ENCODE measurements at regions not wholly inside any gene's neighbourhood (a gene's known extent, or its start where the extent isn't known, plus 50 kb on each side); places are given as distances from the start of the nearest gene placed in this dataset.

- Mint-ChIP-seq H3K4me3 (ENCODE audit: unreplicated experiment) (no peak overlapping the region), H3K4me1 (ENCODE audit: low read depth, unreplicated experiment) (peaks cover 11% of the 10 kb centered on the region), H3K36me3 (ENCODE audit: low read depth, unreplicated experiment) (no peaks in the 10 kb centered on the region), H3K9me3 (ENCODE audit: unreplicated experiment) (peaks cover 7% of the 10 kb centered on the region), H3K27me3 (ENCODE audit: low read depth, unreplicated experiment) (peaks cover 7% of the 10 kb centered on the region), H3K27ac (ENCODE audit: unreplicated experiment) (no peak overlapping the region)
- Histone ChIP-seq H3K4me2 (ENCODE audit: low read length) (no peak overlapping the region), H3K36me3 (ENCODE audit: insufficient read depth, low read length) (no peaks in the 10 kb centered on the region), H3K4me1 (ENCODE audit: insufficient read depth, low read length) (no peaks in the 10 kb centered on the region), H3K9me3 (ENCODE audit: insufficient read depth, low read depth, low read length) (peaks cover 12% of the 10 kb centered on the region), H3K27me3 (ENCODE audit: insufficient read depth, low read length) (no peaks in the 10 kb centered on the region), H3K4me3 (ENCODE audit: insufficient read depth, low read depth, low read length) (no peak overlapping the region), H3K9ac (ENCODE audit: low read length) (no peak overlapping the region), H3K79me2 (ENCODE audit: insufficient read depth, low read length) (no peaks in the 10 kb centered on the region), H4K20me1 (ENCODE audit: insufficient read depth, low read length) (no peaks in the 10 kb centered on the region), H3K27ac (ENCODE audit: low read depth, low read length) (no peak overlapping the region), H2AFZ (ENCODE audit: low read depth, low read length) (no peak overlapping the region)
- no peak for FAIRE-seq
- no peak for TF ChIP-seq CTCF (IDR thresholded peaks at IDR 0.05; ENCODE audit: insufficient read depth, low read depth, low read length)
- no peak for DNase-seq (ENCODE audit: low read depth)
These were observed 432.5 kb downstream of the FGF9 start for GRCh38 chr13:22103046-22104027.

- H3K27ac ChIP-seq (ENCODE audit: low read depth, low read length): no peak overlapping the region
- no peak overlapping the region for H2AFZ ChIP-seq (ENCODE audit: low read depth, low read length)
- no peaks in the 10 kb centered on the region for H3K79me2 ChIP-seq (ENCODE audit: insufficient read depth, low read length)
- H3K27me3 Mint-ChIP-seq (ENCODE audit: low read depth, unreplicated experiment): no peaks in the 10 kb centered on the region
- H3K27ac Mint-ChIP-seq (ENCODE audit: unreplicated experiment): no peak overlapping the region
- no peaks in the 10 kb centered on the region for H3K36me3 ChIP-seq (ENCODE audit: insufficient read depth, low read length)
- peaks cover 17% of the 10 kb centered on the region for H3K4me1 Mint-ChIP-seq (ENCODE audit: low read depth, unreplicated experiment)
- DNase-seq (ENCODE audit: low read depth) (no peak), FAIRE-seq (no peak)
- no peak overlapping the region for H3K4me2 ChIP-seq (ENCODE audit: low read length)
- H3K9me3 ChIP-seq (ENCODE audit: insufficient read depth, low read depth, low read length): peaks cover 8% of the 10 kb centered on the region
- H3K9ac ChIP-seq (ENCODE audit: low read length): no peak overlapping the region
- no peaks in the 10 kb centered on the region for H4K20me1 ChIP-seq (ENCODE audit: insufficient read depth, low read length)
- no peaks in the 10 kb centered on the region for H3K27me3 ChIP-seq (ENCODE audit: insufficient read depth, low read length)
- TF ChIP-seq CTCF (IDR thresholded peaks at IDR 0.05; ENCODE audit: insufficient read depth, low read depth, low read length) (no peak), EZH2 (IDR thresholded peaks at IDR 0.05; ENCODE audit: insufficient read depth, low read length) (no peak)
- H3K4me1 ChIP-seq (ENCODE audit: insufficient read depth, low read length): no peaks in the 10 kb centered on the region
- no peaks in the 10 kb centered on the region for H3K36me3 Mint-ChIP-seq (ENCODE audit: low read depth, unreplicated experiment)
- no peak overlapping the region for H3K4me3 Mint-ChIP-seq (ENCODE audit: unreplicated experiment)
- H3K4me3 ChIP-seq (ENCODE audit: insufficient read depth, low read depth, low read length): no peak overlapping the region
- no peaks in the 10 kb centered on the region for H3K9me3 Mint-ChIP-seq (ENCODE audit: unreplicated experiment)
These were observed 435.2 kb downstream of the FGF9 start for GRCh38 chr13:22106058-22106457.

DNA sequence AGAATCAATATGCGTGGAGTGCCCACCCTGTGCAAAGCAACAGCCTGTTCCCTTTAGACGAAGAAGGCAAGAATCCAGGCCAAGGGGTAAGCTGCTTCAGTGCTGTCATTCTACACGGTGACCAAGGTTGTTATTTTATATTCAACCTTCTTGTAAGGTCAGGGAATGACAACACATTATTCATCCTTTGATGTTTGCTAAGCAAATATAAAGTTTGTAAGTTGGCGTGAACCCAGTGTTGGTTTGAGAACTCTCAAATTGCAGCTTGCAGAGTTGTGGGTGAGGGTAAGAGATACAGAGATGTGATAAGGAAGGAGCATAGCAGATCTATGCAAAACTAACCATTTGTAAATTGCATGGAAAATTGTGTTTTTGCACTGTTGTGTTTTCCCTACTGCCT, 436.7 kb downstream of the FGF9 start:
- FAIRE-seq: no peak
- no peak overlapping the region for H3K4me3 ChIP-seq (ENCODE audit: insufficient read depth, low read depth, low read length)
- H3K36me3 ChIP-seq (ENCODE audit: insufficient read depth, low read length): no peaks in the 10 kb centered on the region
- no peak overlapping the region for H3K4me3 Mint-ChIP-seq (ENCODE audit: unreplicated experiment)
- H3K27ac Mint-ChIP-seq (ENCODE audit: unreplicated experiment): no peak overlapping the region
- H3K27me3 Mint-ChIP-seq (ENCODE audit: low read depth, unreplicated experiment): no peaks in the 10 kb centered on the region
- no peak overlapping the region for H3K27ac ChIP-seq (ENCODE audit: low read depth, low read length)
- H3K27me3 ChIP-seq (ENCODE audit: insufficient read depth, low read length): no peaks in the 10 kb centered on the region
- no peak overlapping the region for H2AFZ ChIP-seq (ENCODE audit: low read depth, low read length)
- H4K20me1 ChIP-seq (ENCODE audit: insufficient read depth, low read length): no peaks in the 10 kb centered on the region
- H3K9me3 ChIP-seq (ENCODE audit: insufficient read depth, low read depth, low read length): peaks cover 13% of the 10 kb centered on the region
- DNase-seq (ENCODE audit: low read depth): no peak
- TF ChIP-seq CTCF (IDR thresholded peaks at IDR 0.05; ENCODE audit: insufficient read depth, low read depth, low read length) (no peak), EZH2 (IDR thresholded peaks at IDR 0.05; ENCODE audit: insufficient read depth, low read length) (no peak)
- no peaks in the 10 kb centered on the region for H3K4me1 ChIP-seq (ENCODE audit: insufficient read depth, low read length)
- H3K4me1 Mint-ChIP-seq (ENCODE audit: low read depth, unreplicated experiment): peaks cover 18% of the 10 kb centered on the region
- peaks cover 2% of the 10 kb centered on the region for H3K9me3 Mint-ChIP-seq (ENCODE audit: unreplicated experiment)
- H3K79me2 ChIP-seq (ENCODE audit: insufficient read depth, low read length): no peaks in the 10 kb centered on the region
- no peaks in the 10 kb centered on the region for H3K36me3 Mint-ChIP-seq (ENCODE audit: low read depth, unreplicated experiment)
- no peak overlapping the region for H3K9ac ChIP-seq (ENCODE audit: low read length)
- H3K4me2 ChIP-seq (ENCODE audit: low read length): no peak overlapping the region
